GM21515 (cell line): ENCODE measurements at regions not wholly inside any gene's neighbourhood (a gene's known extent, or its start where the extent isn't known, plus 50 kb on each side); places are given as distances from the start of the nearest gene placed in this dataset.

Experiments
- ATAC-seq: cut with Tn5 transposase; IDR thresholded peaks from one replicate; pipeline ENCODE4 v1.9.1; 2021; ENCODE audit not compliant: unreplicated experiment

- ATAC-seq = no peak
These were observed 89.9 kb upstream of the MPDZ start for GRCh38 chr9:13369431-13369830.

GRCh38 chr9:13367784-13368183 is 88.3 kb upstream of the MPDZ start:
- no peak for ATAC-seq

DNA sequence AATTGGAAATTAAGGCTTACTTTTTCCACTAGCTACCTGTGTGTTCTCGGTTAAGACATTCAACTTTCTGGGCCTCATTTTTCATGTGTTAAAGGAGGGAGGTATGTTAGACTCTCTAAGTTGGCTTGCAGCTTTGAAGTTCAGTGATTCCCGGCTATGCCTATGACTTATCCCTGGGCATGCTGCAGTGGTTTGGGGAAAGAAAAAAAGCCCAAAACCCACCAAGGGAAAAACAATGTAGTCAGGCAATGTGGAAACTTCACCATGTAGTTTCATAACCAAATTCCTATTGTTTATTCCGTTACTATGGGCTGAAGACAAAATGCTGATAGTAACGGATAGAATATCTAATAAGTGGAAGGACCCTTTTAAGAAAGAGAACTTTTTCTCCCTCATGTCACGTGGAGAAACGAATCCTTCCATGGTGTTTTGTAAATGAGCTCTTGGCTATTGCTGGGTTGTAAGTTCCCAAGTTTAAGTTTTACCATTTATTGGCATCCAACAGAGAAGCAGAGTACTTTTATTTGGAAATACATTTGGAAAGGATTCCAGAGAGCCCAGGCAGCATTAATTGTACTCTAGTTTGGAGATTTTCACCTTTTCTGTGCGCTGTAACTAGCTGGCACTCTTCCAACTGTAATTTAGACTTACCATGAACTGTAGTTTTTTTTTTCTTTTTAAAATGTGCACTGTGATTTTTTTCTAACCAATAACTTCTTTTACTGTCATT is 84.9 kb upstream of the MPDZ start:
- no peak for ATAC-seq

DNA sequence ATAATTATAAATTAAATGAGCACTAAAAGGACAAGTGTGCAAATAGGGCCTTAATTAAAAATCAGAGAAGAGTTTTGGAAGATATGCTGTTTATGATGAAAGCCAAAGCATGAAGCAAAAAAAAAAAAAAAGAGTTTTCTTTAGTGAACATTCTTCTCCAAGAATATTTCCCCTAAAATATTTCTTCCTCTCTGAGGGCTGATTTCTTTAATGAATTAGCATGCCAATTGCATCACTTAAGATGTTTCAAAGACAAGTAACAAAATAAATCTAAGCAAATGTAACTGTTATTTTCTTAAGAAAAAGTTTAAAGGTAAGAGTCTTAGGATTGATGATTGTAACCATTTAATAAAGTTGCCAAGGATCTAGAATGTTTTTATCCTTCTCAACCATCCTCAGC is 81.6 kb upstream of the MPDZ start:
- no peak for ATAC-seq

DNA sequence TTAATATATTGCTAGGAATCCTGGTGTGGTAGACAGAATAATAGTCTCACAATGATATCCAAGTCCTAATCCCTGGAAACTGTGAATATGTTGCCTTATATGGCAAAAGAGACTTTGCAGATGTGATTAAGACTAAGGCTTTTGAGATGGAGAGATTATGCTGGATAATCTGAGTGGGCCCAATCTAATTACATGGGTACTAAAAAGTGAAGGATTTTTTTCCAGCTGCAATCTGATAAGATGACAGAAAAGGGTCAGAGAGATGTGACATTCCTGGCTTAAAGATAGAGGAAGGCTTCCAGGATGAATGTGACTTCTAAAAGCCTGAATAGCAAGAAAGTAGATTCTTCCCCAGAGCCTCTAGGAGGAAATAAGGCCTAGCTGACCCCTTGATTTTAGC is 80.7 kb upstream of the MPDZ start:
- ATAC-seq = no peak

GRCh38 chr9:13358128-13358527 is 78.6 kb upstream of the MPDZ start:
- ATAC-seq = no peak

GRCh38 chr9:13354733-13355132 is 75.2 kb upstream of the MPDZ start:
- no peak for ATAC-seq

DNA sequence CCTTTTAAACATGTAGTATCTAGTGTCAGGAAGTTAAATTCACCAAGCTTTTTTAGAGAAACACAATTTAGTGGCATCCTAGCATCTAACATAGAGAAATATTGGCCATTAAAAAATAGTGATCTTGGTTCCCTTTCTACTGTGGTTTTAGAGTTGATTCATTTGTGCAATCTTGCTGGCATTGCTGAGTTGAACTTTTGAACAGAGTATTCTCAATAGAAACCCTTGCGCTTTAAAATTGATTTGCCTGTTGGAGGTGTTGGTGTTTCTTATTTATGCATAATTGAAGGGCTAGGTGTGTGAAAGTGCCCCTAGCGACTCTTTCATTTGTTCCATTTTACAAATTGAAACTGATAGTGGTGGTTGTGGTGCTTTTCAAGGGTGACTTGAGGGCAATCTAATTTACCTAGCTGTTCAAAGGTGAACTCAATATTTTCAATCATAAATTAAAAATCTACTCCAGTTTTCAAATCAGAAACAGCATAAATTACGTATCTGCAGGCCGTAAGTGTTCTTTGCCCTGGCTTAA is 73.0 kb upstream of the MPDZ start:
- no peak for ATAC-seq

DNA sequence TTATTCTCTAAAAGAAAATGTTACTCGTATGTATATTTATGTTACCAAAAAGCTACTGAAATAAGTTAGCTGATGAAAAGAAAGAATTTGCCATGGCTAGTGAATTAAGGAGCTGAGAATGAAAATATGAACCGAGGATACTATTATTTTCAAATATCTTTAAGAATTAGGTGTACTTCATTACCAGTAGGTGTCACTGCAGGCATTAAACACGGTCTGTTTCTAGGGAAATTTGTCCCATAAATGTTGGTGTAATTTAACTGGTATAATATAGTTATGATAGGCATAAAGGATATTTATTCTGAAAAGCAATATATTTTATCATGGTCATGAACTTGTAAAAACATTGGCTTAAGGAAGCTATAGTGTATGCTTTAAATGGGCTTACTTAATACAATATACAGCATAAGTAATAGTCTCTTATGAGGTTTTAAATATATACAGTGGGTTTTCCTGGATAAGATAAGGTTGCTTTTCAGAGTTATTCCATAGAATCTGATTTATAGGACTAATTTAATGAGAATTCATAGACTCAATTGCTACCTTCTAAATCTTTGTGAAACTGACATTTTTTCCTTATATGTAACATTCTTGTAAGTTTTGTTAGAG is 72.4 kb upstream of the MPDZ start:
- no peak for ATAC-seq

DNA sequence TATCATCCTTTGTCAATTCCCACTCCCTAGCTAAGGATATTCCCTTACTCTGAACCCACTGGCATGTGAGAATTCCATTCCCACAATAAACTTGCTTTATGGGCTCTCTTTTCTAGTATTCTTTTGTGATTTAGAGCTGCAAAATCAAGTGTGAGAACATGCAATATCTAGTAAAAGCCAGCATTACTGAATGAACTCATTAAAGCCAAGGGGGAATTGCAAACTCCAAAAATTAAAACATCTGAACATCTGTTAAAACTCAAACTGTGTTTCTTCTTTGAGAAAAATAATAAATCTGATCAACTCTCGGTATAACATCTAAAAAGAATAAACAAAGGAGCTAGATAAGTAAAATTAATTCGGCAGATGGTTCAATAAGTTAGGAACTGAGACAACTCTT is 53.1 kb upstream of the MPDZ start:
- no peak for ATAC-seq

DNA sequence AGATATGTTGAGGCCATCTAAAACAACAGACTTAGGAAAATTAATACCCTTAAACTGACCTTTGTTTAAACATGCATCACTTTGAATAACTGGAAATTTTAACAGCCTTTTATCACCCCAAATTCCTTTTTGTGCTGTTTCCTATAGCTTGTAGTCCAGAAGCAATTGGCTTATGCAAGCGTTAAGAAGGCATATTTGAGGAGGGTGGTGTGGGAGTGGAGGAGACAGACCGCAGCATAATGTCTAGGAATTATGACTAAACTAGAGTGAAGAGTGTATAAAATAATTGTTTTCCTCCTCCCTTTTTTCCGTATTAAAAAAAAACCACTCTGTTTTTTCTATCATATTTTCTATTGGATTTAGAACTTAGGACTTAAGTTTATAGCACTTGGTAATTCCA is 51.8 kb upstream of the MPDZ start:
- no peak for ATAC-seq

- ATAC-seq = no peak
These were observed 51.0 kb upstream of the MPDZ start for GRCh38 chr9:13330396-13331004.
